Ishikawa (cell line): ENCODE measurements at regions not wholly inside any gene's neighbourhood (a gene's known extent, or its start where the extent isn't known, plus 50 kb on each side); places are given as distances from the start of the nearest gene placed in this dataset.

ENCODE experiments used
- CEBPB ChIP-seq: IDR thresholded peaks from 2 replicates; pipeline ENCODE4 v1.6.1; 2012
- CREB1 ChIP-seq: IDR thresholded peaks from 2 replicates; pipeline ENCODE4 v1.6.1; 2012; ENCODE audit warnings: low read depth
- EGR1 ChIP-seq: IDR thresholded peaks from 2 replicates; pipeline ENCODE4 v1.6.1; 2012
- EP300 ChIP-seq: IDR thresholded peaks from 2 replicates; pipeline ENCODE4 v1.6.1; 2012; ENCODE audit warnings: borderline replicate concordance
- FOXM1 ChIP-seq: IDR thresholded peaks from 2 replicates; pipeline ENCODE4 v1.6.1; 2012; ENCODE audit warnings: low read depth, borderline replicate concordance
- NFIC ChIP-seq: IDR thresholded peaks from 2 replicates; pipeline ENCODE4 v1.6.1; 2012
- RAD21 ChIP-seq: IDR thresholded peaks from 2 replicates; pipeline ENCODE4 v1.6.1; 2012; ENCODE audit warnings: low read depth
- TAF1 ChIP-seq: IDR thresholded peaks from 2 replicates; pipeline ENCODE4 v1.6.1; 2012; ENCODE audit warnings: low read depth, mild to moderate bottlenecking
- TCF12 ChIP-seq: IDR thresholded peaks from 2 replicates; pipeline ENCODE4 v1.6.1; 2012; ENCODE audit warnings: low read depth
- TEAD4 ChIP-seq: IDR thresholded peaks from 2 replicates; pipeline ENCODE4 v1.6.1; 2012
- YY1 ChIP-seq: IDR thresholded peaks from 2 replicates; pipeline ENCODE4 v1.6.1; 2012; ENCODE audit warnings: low read depth
- ZBTB7A ChIP-seq: IDR thresholded peaks from 2 replicates; pipeline ENCODE4 v1.6.1; 2012; ENCODE audit warnings: low read depth
- TF ChIP-seq, protein P1 (sequence below): IDR thresholded peaks from 2 replicates; pipeline ENCODE4 v1.6.1; 2012
- TF ChIP-seq, protein P2 (sequence below): IDR thresholded peaks from 2 replicates; pipeline ENCODE4 v1.6.1; 2012; ENCODE audit warnings: low read depth, mild to moderate bottlenecking
- TF ChIP-seq, protein P3 (sequence below): IDR thresholded peaks from 2 replicates; pipeline ENCODE4 v1.6.1; 2012

DNA sequence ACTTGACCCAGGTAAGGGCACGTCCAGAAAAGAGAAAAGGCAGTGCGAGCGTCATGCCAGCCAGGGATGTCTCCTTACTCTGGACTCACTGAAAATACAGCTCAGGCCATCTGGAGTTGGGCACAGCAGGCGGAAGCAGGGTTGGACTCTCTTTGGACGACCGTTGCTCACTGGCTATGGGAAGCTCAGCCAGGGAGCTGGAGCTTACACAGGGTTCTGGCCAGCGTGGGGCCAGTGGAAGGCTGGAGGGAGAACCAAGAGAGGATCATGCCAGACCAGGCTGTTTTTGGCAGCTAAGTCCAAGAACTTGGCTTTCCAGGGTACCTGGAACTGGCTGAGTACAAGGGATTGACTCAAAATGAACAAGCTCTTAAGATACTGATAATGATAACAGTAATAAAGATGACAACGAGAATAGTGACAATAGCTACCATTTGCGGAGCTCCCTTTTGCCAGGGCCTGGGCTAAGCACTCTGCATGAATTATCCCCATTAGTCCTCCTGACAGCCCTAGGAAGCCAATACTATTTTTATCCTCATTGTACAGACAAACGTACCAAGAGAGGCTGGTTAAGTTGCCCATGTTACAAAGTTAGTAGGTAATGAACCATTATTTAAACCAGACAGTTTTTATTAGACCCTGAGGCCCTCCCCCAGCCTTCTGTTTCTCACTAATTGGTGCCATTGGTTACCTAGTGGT, 177.6 kb downstream of the PTPN20 start:
- TF ChIP-seq TCF12 (no peak), YY1 (no peak), TEAD4 (no peak), CEBPB (no peak), EGR1 (no peak), RAD21 (no peak), CREB1 (no peak), ZBTB7A (no peak), EP300 (no peak)
- TF ChIP-seq, protein P1, sequence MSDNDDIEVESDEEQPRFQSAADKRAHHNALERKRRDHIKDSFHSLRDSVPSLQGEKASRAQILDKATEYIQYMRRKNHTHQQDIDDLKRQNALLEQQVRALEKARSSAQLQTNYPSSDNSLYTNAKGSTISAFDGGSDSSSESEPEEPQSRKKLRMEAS = no peak
- TF ChIP-seq, protein P2, sequence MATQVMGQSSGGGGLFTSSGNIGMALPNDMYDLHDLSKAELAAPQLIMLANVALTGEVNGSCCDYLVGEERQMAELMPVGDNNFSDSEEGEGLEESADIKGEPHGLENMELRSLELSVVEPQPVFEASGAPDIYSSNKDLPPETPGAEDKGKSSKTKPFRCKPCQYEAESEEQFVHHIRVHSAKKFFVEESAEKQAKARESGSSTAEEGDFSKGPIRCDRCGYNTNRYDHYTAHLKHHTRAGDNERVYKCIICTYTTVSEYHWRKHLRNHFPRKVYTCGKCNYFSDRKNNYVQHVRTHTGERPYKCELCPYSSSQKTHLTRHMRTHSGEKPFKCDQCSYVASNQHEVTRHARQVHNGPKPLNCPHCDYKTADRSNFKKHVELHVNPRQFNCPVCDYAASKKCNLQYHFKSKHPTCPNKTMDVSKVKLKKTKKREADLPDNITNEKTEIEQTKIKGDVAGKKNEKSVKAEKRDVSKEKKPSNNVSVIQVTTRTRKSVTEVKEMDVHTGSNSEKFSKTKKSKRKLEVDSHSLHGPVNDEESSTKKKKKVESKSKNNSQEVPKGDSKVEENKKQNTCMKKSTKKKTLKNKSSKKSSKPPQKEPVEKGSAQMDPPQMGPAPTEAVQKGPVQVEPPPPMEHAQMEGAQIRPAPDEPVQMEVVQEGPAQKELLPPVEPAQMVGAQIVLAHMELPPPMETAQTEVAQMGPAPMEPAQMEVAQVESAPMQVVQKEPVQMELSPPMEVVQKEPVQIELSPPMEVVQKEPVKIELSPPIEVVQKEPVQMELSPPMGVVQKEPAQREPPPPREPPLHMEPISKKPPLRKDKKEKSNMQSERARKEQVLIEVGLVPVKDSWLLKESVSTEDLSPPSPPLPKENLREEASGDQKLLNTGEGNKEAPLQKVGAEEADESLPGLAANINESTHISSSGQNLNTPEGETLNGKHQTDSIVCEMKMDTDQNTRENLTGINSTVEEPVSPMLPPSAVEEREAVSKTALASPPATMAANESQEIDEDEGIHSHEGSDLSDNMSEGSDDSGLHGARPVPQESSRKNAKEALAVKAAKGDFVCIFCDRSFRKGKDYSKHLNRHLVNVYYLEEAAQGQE = no peak

DNA sequence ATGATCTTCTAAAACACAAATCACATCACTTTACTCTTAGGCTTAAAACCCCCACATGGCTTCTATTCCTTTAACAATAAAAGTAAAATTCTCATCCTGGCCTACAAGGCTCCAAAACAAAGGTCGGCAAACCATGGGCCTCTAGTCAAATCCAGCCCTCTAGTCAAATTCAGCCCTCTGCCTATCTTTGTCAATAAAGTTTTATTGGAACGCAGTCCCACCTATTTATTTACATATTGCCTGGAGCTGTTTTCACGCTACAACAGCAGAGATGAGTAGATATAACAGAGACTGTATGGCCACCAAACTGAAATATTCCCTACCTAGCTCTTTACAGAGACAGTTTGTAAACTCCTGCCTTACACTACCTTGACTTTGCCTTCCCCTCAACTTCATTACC, 178.8 kb downstream of the PTPN20 start:
- TF ChIP-seq YY1 = no peak
- TF ChIP-seq, protein P1 = no peak
- TF ChIP-seq, protein P2 = no peak
- TF ChIP-seq EP300 = no peak
- no peak for TF ChIP-seq TEAD4
- TF ChIP-seq FOXM1 = no peak

DNA sequence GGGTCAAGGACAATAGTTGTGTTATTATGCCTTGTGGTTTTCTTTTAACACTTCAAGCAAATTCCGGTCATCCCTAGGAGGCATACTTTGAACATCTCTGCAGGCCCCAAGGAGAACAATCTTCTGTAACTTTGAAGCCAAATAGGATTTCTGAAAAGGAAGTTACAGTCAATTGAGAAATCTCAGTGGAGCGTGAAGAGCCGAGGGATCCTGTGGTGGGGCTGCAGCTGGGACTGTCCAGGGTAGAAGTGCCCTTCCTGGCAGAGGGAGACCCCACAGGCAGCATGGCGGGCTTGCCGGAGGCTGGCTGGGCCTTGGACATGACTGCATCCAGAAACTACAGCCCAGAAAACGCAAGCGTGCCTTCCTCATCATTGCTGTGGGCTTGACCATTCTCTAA, 179.7 kb downstream of the PTPN20 start:
- TF ChIP-seq CREB1 (no peak), TAF1 (no peak), CEBPB (peak; percentile 66; the same call in 1 of the 2 replicates), ZBTB7A (no peak), NFIC (peak; percentile 69), FOXM1 (peak; percentile 11; the same call in 1 of the 2 replicates), EGR1 (no peak), YY1 (no peak), TCF12 (peak; percentile 83), TEAD4 (peak; percentile 68; the same call in 1 of the 2 replicates), RAD21 (no peak; the same call in 1 of the 2 replicates), EP300 (peak; percentile 60)
- TF ChIP-seq, protein P2 = peak; percentile 41; the same call in 1 of the 2 replicates
- TF ChIP-seq, protein P3, sequence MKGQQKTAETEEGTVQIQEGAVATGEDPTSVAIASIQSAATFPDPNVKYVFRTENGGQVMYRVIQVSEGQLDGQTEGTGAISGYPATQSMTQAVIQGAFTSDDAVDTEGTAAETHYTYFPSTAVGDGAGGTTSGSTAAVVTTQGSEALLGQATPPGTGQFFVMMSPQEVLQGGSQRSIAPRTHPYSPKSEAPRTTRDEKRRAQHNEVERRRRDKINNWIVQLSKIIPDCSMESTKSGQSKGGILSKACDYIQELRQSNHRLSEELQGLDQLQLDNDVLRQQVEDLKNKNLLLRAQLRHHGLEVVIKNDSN = no peak
- TF ChIP-seq, protein P1 = no peak

DNA sequence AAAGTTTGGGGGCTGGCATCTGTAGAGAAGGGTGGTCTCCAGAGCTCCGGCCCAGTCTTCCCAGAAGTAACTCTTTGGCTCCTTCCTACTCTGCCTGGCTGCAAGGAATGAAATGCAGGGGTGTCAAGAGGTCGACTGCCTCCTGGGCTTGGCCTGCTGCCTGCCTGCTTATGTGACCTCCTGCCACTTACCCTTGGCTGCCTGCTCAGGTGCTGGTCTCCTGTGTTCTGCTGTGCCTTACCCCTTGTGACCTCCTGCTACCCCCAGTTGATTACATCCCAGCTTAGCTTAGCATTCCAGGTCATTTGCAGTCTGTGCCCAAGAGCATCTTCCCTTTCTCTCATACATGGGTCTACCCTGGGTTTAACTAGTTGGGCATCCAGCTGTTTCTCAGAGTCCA, 180.2 kb downstream of the PTPN20 start:
- no peak; the same call in 1 of the 2 replicates for TF ChIP-seq EP300
- TF ChIP-seq RAD21 = no peak
- TF ChIP-seq, protein P3 = no peak
- TF ChIP-seq NFIC = peak; percentile 21; the same call in 1 of the 2 replicates
- TF ChIP-seq ZBTB7A = no peak
- TF ChIP-seq TAF1 = no peak
- TF ChIP-seq YY1 = no peak
